ENCODE measurements at regions not wholly inside any gene's neighbourhood (a gene's known extent, or its start where the extent isn't known, plus 50 kb on each side); places are given as distances from the start of the nearest gene placed in this dataset.
"Not testable (repeated sequence)": the region's sequence is repeated elsewhere in the genome, so short reads cannot be mapped to it uniquely, and the experiment has no call there.

DNA sequence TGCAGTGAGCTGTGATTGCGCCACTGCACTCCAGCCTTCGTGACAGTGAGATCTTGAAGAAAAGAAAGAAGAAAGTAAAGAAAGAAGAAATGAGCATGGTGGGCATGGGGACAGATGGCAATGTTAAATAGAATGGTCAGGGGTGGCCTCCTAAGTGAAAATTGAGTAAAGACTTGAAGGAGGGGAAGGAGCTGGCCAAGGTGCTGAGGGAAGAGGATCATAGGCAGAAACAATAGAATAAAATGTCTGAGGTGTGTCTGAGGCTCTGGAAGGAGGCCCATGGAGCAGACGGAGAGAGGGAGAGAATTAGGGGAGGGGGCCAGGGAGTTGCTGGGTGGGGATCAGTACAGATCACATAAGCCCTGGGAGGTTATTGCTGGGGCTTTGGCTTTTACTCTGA, 163.1 kb downstream of the RALA start:
- not testable (repeated sequence) for H3K4me3 Mint-ChIP-seq (ENCODE audit: low read depth, unreplicated experiment); BruUV-seq (replicated peaks)

DNA sequence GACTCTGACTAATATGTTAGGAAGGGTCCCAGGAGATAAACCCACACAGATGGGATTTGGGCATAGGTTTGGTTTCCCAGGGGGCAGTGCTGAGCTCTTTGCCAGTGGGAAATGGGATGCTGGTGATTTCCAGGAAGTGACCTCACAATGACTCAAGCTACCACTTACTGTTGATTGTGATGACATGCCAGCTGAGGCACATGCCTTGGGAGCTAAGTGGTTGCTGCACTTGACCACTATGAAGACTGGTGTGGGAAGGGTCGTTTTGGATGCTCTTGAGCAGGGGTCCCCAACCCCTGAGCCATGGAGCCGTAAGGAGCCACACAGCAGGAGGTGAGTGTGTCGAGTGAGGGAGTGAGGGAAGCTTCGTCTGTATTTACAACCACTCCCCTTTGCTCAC, 159.0 kb upstream of the CDK13 start:
- H3K27ac Mint-ChIP-seq (ENCODE audit: unreplicated experiment); BruUV-seq (replicated peaks); H3K36me3 Mint-ChIP-seq (ENCODE audit: insufficient read depth, unreplicated experiment); H3K27me3 Mint-ChIP-seq (ENCODE audit: unreplicated experiment); H3K4me1 Mint-ChIP-seq (ENCODE audit: low read depth, unreplicated experiment); H3K4me3 Mint-ChIP-seq (ENCODE audit: low read depth, unreplicated experiment); DNase-seq; intact Hi-C loops (cut with micrococcal nuclease; ENCODE audit: unreplicated experiment); H3K9me3 Mint-ChIP-seq (ENCODE audit: low read depth, unreplicated experiment): not testable (repeated sequence)
- CTCF ChIA-PET = interaction anchor here (0.7 to 1.1 kb wide), 3 partner anchors 211 to 1338 kb away, joined by 3 to 4 read pairs (median 4); no protein-coding TSS in a partner anchor

More for the DNA sequence above, 163.1 kb downstream of the RALA start:
- CTCF ChIA-PET; H3K4me1 Mint-ChIP-seq (ENCODE audit: low read depth, unreplicated experiment); DNase-seq; H3K27ac Mint-ChIP-seq (ENCODE audit: unreplicated experiment); intact Hi-C loops (cut with micrococcal nuclease; ENCODE audit: unreplicated experiment); H3K27me3 Mint-ChIP-seq (ENCODE audit: unreplicated experiment); H3K36me3 Mint-ChIP-seq (ENCODE audit: insufficient read depth, unreplicated experiment); H3K9me3 Mint-ChIP-seq (ENCODE audit: low read depth, unreplicated experiment): not testable (repeated sequence)

DNA sequence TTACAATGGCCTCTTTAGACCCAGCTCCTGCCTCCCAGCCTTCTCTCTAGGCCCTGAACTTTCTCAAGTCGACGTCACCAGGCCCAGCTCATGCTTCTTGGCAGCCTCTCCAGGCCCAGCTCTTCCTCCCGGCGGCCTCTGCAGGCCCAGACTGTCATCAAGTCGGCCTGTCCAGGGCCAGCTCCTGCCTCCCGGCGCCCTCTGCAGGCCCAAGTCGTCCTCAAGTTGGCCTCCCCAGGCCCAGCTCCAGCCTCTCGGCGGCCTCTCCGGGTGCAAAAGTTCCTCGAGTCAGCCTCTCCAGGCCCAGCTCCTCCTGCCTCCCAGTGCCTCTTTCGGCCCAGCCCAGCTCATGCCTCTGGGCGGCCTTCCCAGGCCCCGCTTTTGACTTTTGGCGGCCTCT, 158.1 kb upstream of the CDK13 start:
- H3K9me3 Mint-ChIP-seq (ENCODE audit: low read depth, unreplicated experiment); H3K27me3 Mint-ChIP-seq (ENCODE audit: unreplicated experiment); H3K4me3 Mint-ChIP-seq (ENCODE audit: low read depth, unreplicated experiment); intact Hi-C loops (cut with micrococcal nuclease; ENCODE audit: unreplicated experiment); H3K36me3 Mint-ChIP-seq (ENCODE audit: insufficient read depth, unreplicated experiment); BruUV-seq (replicated peaks); H3K27ac Mint-ChIP-seq (ENCODE audit: unreplicated experiment); H3K4me1 Mint-ChIP-seq (ENCODE audit: low read depth, unreplicated experiment): not testable (repeated sequence)
- peak; percentile 11 for DNase-seq
- CTCF ChIA-PET = interaction anchor here (0.7 to 1.1 kb wide), 2 partner anchors 212 to 1337 kb away, joined by 4 read pairs; no protein-coding TSS in a partner anchor

DNA sequence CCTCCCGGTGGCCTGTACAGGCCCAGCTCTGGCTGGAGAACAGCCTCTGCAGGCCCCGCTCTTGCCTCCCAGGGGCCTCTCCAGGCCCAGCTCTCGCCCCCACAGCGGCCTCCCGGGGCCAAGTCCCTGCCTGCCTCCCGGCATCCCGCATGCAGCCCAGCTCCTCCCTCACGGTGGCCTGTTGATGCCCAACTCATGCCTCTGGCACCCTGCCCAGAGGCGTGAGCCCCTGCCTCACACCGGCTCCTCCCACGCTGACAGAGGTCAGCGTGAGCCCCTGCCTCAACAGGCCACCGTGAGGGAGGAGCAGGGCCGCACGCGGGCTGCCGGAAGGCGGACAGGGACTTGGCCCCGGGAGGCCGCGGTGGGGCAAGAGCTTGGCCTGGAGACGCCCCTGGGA, 157.0 kb upstream of the CDK13 start:
- BruUV-seq (replicated peaks) = not testable (repeated sequence)

DNA sequence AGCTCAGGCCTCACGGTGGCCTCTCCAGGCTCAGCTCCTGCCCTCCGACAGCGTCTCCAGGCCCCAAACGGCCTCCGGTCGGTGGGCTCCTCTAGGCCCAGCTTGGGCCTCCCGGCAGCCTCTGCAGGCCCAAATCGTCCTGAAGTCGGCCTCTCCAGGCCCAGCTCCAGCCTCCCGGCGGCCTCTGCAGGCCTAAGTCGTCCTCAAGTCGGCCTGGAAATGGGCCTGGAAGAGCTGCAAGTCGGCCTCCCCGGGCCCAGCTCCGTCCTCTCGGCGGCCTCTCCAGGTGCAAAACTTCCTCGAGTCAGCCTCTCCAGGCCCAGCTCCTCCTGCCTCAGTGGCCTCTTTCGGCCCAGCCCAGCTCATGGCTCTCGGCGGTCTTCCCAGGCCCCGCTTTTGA, 156.2 kb upstream of the CDK13 start:
- H3K27me3 Mint-ChIP-seq (ENCODE audit: unreplicated experiment); H3K4me3 Mint-ChIP-seq (ENCODE audit: low read depth, unreplicated experiment); H3K9me3 Mint-ChIP-seq (ENCODE audit: low read depth, unreplicated experiment); H3K4me1 Mint-ChIP-seq (ENCODE audit: low read depth, unreplicated experiment); intact Hi-C loops (cut with micrococcal nuclease; ENCODE audit: unreplicated experiment); H3K36me3 Mint-ChIP-seq (ENCODE audit: insufficient read depth, unreplicated experiment); BruUV-seq (replicated peaks); DNase-seq; H3K27ac Mint-ChIP-seq (ENCODE audit: unreplicated experiment): not testable (repeated sequence)
- CTCF ChIA-PET = interaction anchor here (1.4 kb wide), 1 partner anchor 17 kb away, joined by 3 read pairs; no protein-coding TSS in a partner anchor

More for the DNA sequence above, 157.0 kb upstream of the CDK13 start:
- H3K27ac Mint-ChIP-seq (ENCODE audit: unreplicated experiment); H3K36me3 Mint-ChIP-seq (ENCODE audit: insufficient read depth, unreplicated experiment); DNase-seq; H3K4me3 Mint-ChIP-seq (ENCODE audit: low read depth, unreplicated experiment); H3K9me3 Mint-ChIP-seq (ENCODE audit: low read depth, unreplicated experiment); H3K4me1 Mint-ChIP-seq (ENCODE audit: low read depth, unreplicated experiment); H3K27me3 Mint-ChIP-seq (ENCODE audit: unreplicated experiment); intact Hi-C loops (cut with micrococcal nuclease; ENCODE audit: unreplicated experiment): not testable (repeated sequence)
- CTCF ChIA-PET = interaction anchor here (1.4 kb wide), 1 partner anchor 18 kb away, joined by 3 read pairs; no protein-coding TSS in a partner anchor

DNA sequence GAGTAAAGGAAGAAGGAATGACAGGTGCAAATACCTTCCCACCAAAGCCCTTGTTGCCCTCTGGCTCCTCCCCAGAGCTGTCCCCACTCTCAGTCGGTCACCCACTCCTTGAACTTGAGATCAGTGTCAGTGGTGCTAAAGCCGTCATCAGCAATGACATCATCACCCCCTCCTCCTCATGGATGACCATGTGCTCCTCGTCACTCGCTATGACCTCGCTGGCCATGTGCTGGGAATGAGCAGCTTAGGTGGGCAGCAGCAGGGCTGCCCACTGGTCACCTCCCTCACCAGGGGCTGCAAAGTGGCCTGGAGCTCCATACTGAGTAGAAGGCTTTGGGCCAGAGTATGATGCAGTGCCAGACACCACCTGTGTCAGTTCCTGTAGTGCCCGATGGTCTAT, 153.1 kb upstream of the CDK13 start:
- BruUV-seq (replicated peaks); H3K4me3 Mint-ChIP-seq (ENCODE audit: low read depth, unreplicated experiment); H3K27ac Mint-ChIP-seq (ENCODE audit: unreplicated experiment); H3K27me3 Mint-ChIP-seq (ENCODE audit: unreplicated experiment); CTCF ChIA-PET; intact Hi-C loops (cut with micrococcal nuclease; ENCODE audit: unreplicated experiment); H3K4me1 Mint-ChIP-seq (ENCODE audit: low read depth, unreplicated experiment); DNase-seq; H3K9me3 Mint-ChIP-seq (ENCODE audit: low read depth, unreplicated experiment); H3K36me3 Mint-ChIP-seq (ENCODE audit: insufficient read depth, unreplicated experiment): not testable (repeated sequence)

DNA sequence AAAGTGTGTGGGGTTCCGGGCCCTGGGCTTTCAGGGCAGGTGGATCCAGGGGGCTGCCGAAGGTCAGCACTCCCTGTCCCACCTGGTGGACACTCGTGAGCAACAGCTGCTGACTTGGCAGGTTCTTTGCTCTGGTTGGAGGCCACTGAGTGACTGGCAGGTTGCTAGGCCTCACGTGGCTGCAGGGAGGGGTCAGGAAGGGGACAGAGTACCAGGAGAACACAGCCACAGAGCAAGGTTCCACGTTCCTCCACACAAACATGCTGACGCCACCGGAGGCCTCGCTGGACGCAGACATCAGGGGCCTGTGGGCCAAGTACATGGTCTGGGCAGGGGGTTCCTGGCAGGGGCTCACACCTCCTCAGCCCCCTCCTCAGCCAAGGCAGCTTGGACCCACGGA, 152.0 kb upstream of the CDK13 start:
- H3K27me3 Mint-ChIP-seq (ENCODE audit: unreplicated experiment); CTCF ChIA-PET; H3K4me3 Mint-ChIP-seq (ENCODE audit: low read depth, unreplicated experiment); H3K4me1 Mint-ChIP-seq (ENCODE audit: low read depth, unreplicated experiment); BruUV-seq (replicated peaks); intact Hi-C loops (cut with micrococcal nuclease; ENCODE audit: unreplicated experiment); H3K36me3 Mint-ChIP-seq (ENCODE audit: insufficient read depth, unreplicated experiment); H3K9me3 Mint-ChIP-seq (ENCODE audit: low read depth, unreplicated experiment); H3K27ac Mint-ChIP-seq (ENCODE audit: unreplicated experiment); DNase-seq: not testable (repeated sequence)
